SK-N-SH (cell line): ENCODE measurements at regions not wholly inside any gene's neighbourhood (a gene's known extent, or its start where the extent isn't known, plus 50 kb on each side); places are given as distances from the start of the nearest gene placed in this dataset.

Source experiments
- CTCF ChIA-PET: fragments of 300-600, 350-600 bp; formaldehyde crosslinking; extraction: SDS; loops from one replicate; lab custom pipeline; 2021; lab: Yijun Ruan, JAX
- POLR2A ChIA-PET: fragments of 350-600 bp; sonication (Branson Sonifier 250); formaldehyde crosslinking; extraction: SDS; loops from one replicate; lab custom pipeline; 2020; ENCODE audit warnings: antibody characterized with exemption, inconsistent platforms; lab: Yijun Ruan, JAX
- DNase-seq: peaks from one replicate; pipeline ENCODE4 v3.0.0; 2012
- H2AFZ ChIP-seq: fragments of 200-600 bp; sonication (generic); 2 replicates; pipeline ENCODE4 v1.8.1; 2016; ENCODE audit warnings: antibody characterized with exemption, mild to moderate bottlenecking, low read depth
- H3F3A ChIP-seq: fragments of 200-600 bp; sonication (generic); replicated peaks from 2 replicates; pipeline ENCODE3; 2016; ENCODE audit warnings: antibody characterized with exemption, mild to moderate bottlenecking; ENCODE audit not compliant: insufficient read depth
- H3K27ac ChIP-seq, 2 experiments: fragments of 200-500 bp in 1 of 2; fragments of 200-600 bp in 1 of 2; sonication (Bioruptor generic) in 1 of 2; sonication (generic), shearing (Covaris generic) in 1 of 2; 2 replicates each; pipeline versions ENCODE4 v1.5.1 to v1.6.1; 2014 to 2016; ENCODE audit warnings: low read depth in 2 of 2, inconsistent platforms in 1 of 2, low read length in 1 of 2, mild to moderate bottlenecking in 1 of 2, mixed read lengths in 1 of 2
- H3K27me3 ChIP-seq: fragments of 200-600 bp; sonication (generic), shearing (Covaris generic); 2 replicates; pipeline ENCODE4 v1.6.1; 2016; ENCODE audit warnings: mixed run types; ENCODE audit not compliant: insufficient read depth
- H3K36me3 ChIP-seq, 2 experiments: fragments of 200-500 bp in 1 of 2; fragments of 200-600 bp in 1 of 2; sonication (Bioruptor generic) in 1 of 2; sonication (generic) in 1 of 2; replicated peaks in 1 of 2; 2 replicates each; pipeline versions ENCODE3 to v1.5.1; 2014 to 2016; ENCODE audit warnings: low read length in 1 of 2, mild to moderate bottlenecking in 1 of 2; ENCODE audit not compliant: insufficient read depth in 2 of 2, control insufficient read depth in 1 of 2
- H3K4me1 ChIP-seq, 2 experiments: fragments of 200-500 bp in 1 of 2; fragments of 200-600 bp in 1 of 2; sonication (Bioruptor generic) in 1 of 2; sonication (generic), shearing (Covaris generic) in 1 of 2; 2 replicates each; pipeline versions ENCODE4 v1.5.1 to v1.6.1; 2014 to 2016; ENCODE audit warnings: low read depth in 1 of 2, low read length in 1 of 2, mixed run types in 1 of 2; ENCODE audit not compliant: insufficient read depth in 2 of 2, control insufficient read depth in 1 of 2
- H3K4me2 ChIP-seq: fragments of 200-600 bp; sonication (generic), shearing (Covaris generic); 2 replicates; pipeline ENCODE4 v1.6.1; 2017; ENCODE audit warnings: mixed run types
- H3K4me3 ChIP-seq, 2 experiments: fragments of 200-500 bp in 1 of 2; fragments of 200-600 bp in 1 of 2; sonication (Bioruptor generic) in 1 of 2; sonication (generic), shearing (Covaris generic) in 1 of 2; 2 replicates each; pipeline versions ENCODE4 v1.5.1 to v1.8.1; 2014 to 2016; ENCODE audit warnings: low read depth in 2 of 2, inconsistent platforms in 1 of 2, low read length in 1 of 2, mild to moderate bottlenecking in 1 of 2, mixed read lengths in 1 of 2, moderate library complexity in 1 of 2
- H3K79me2 ChIP-seq: fragments of 200-600 bp; sonication (generic); 2 replicates; pipeline ENCODE4 v1.8.1; 2017; ENCODE audit warnings: mild to moderate bottlenecking; ENCODE audit not compliant: insufficient read depth
- H3K9ac ChIP-seq: fragments of 200-600 bp; sonication (generic); 2 replicates; pipeline ENCODE4 v1.6.1; 2017; ENCODE audit warnings: mixed run types
- H3K9me2 ChIP-seq: fragments of 200-600 bp; sonication (generic); 2 replicates; pipeline ENCODE4 v1.6.1; 2017; ENCODE audit warnings: mixed run types
- H3K9me3 ChIP-seq: fragments of 200-600 bp; sonication (generic); 2 replicates; pipeline ENCODE4 v1.6.1; 2017; ENCODE audit warnings: mixed run types, mild to moderate bottlenecking, moderate library complexity
- H4K20me1 ChIP-seq: fragments of 200-600 bp; sonication (generic); 2 replicates; pipeline ENCODE4 v1.6.1; 2017; ENCODE audit warnings: mild to moderate bottlenecking, mixed run types; ENCODE audit not compliant: insufficient read depth
- EZH2phosphoT487 ChIP-seq: fragments of 200-600 bp; sonication (generic); IDR thresholded peaks from 2 replicates; pipeline ENCODE4 v1.6.1; 2017; ENCODE audit warnings: low read depth, mixed run types, mild to moderate bottlenecking, antibody characterized with exemption, moderate library complexity, borderline replicate concordance
- FOXJ3 ChIP-seq: sonication (generic); formaldehyde crosslinking; IDR thresholded peaks from 2 replicates; pipeline ENCODE4 v1.5.1; 2020; ENCODE audit warnings: mild to moderate bottlenecking, missing genetic modification reagents
- GABPA ChIP-seq: IDR thresholded peaks from 2 replicates; pipeline ENCODE4 v1.4.0; 2012; ENCODE audit warnings: low read depth, mild to moderate bottlenecking
- GATA2 ChIP-seq: sonication (generic); formaldehyde crosslinking; IDR thresholded peaks from 2 replicates; pipeline ENCODE4 v1.5.0; 2020; ENCODE audit warnings: mild to moderate bottlenecking, missing genetic modification reagents
- IRF3 ChIP-seq: fragments of 150-350 bp; IDR thresholded peaks from 2 replicates; pipeline ENCODE4 v1.6.1; 2016; ENCODE audit warnings: mild to moderate bottlenecking, low read depth, low read length
- JUND ChIP-seq: IDR thresholded peaks from 2 replicates; pipeline ENCODE4 v1.4.0; 2012
- MEF2A ChIP-seq: IDR thresholded peaks from 2 replicates; pipeline ENCODE4 v1.4.0; 2012; ENCODE audit warnings: low read depth, borderline replicate concordance
- MXI1 ChIP-seq: IDR thresholded peaks from 2 replicates; pipeline ENCODE4 v1.6.1; 2012; ENCODE audit warnings: mild to moderate bottlenecking, low read depth, low read length, improper control_type of control experiment
- NRF1 ChIP-seq: IDR thresholded peaks from 2 replicates; pipeline ENCODE4 v1.6.1; 2012; ENCODE audit warnings: low read depth, mild to moderate bottlenecking, low read length
- PBX3 ChIP-seq: IDR thresholded peaks from 2 replicates; pipeline ENCODE4; 2012
- POLR2AphosphoS5 ChIP-seq: IDR thresholded peaks from 2 replicates; pipeline ENCODE4 v1.6.1; 2012; ENCODE audit warnings: low read depth, low read length
- RAD21 ChIP-seq: IDR thresholded peaks from 2 replicates; pipeline ENCODE4 v1.6.1; 2012; ENCODE audit warnings: mild to moderate bottlenecking, low read length
- RCOR1 ChIP-seq: fragments of 150-350 bp; IDR thresholded peaks from 2 replicates; pipeline ENCODE4 v1.6.1; 2017; ENCODE audit warnings: antibody characterized with exemption, low read length
- RXRA ChIP-seq: IDR thresholded peaks from 2 replicates; pipeline ENCODE4 v1.4.0; 2012; ENCODE audit warnings: low read depth, mild to moderate bottlenecking, borderline replicate concordance
- SMC3 ChIP-seq: IDR thresholded peaks from 2 replicates; pipeline ENCODE4 v1.6.1; 2012; ENCODE audit warnings: low read depth, low read length, improper control_type of control experiment
- TCF12 ChIP-seq: IDR thresholded peaks from 2 replicates; pipeline ENCODE4 v1.4.0; 2012
- TEAD4 ChIP-seq: IDR thresholded peaks from 2 replicates; pipeline ENCODE4 v1.4.0; 2012; ENCODE audit warnings: mild to moderate bottlenecking, borderline replicate concordance; ENCODE audit not compliant: insufficient read depth
- YY1 ChIP-seq: IDR thresholded peaks from 2 replicates; pipeline ENCODE4 v1.4.0; 2012; ENCODE audit warnings: low read depth, mild to moderate bottlenecking
- WGBS: methylation state at CpG from one replicate; pipeline ENCODE4 v1.1.6; 2017; ENCODE audit warnings: low lambda C conversion rate; 5-methylcytosine and 5-hydroxymethylcytosine counted together
- TF ChIP-seq, protein P1 (sequence below): fragments of 150-350 bp; IDR thresholded peaks from 2 replicates; pipeline ENCODE4 v1.6.1; 2017; ENCODE audit warnings: antibody characterized with exemption, low read length, low read depth, borderline replicate concordance

GRCh38 chr5:126686451-126687126, 85.8 kb downstream of the PHAX start:
- no peak overlapping the region for H3K9ac ChIP-seq
- no peaks in the 10 kb centered on the region for H3K9me2 ChIP-seq
- no peaks in the 10 kb centered on the region for H3K27me3 ChIP-seq
- TF ChIP-seq NRF1 (no peak), JUND (no peak), IRF3 (no peak), RAD21 (no peak), RXRA (no peak), MXI1 (no peak), GABPA (no peak), RCOR1 (no peak), MEF2A (no peak), FOXJ3 (CRISPR knock-in tag) (no peak), PBX3 (no peak), TCF12 (no peak), SMC3 (no peak), POLR2AphosphoS5 (no peak), YY1 (no peak)
- TF ChIP-seq, protein P1, sequence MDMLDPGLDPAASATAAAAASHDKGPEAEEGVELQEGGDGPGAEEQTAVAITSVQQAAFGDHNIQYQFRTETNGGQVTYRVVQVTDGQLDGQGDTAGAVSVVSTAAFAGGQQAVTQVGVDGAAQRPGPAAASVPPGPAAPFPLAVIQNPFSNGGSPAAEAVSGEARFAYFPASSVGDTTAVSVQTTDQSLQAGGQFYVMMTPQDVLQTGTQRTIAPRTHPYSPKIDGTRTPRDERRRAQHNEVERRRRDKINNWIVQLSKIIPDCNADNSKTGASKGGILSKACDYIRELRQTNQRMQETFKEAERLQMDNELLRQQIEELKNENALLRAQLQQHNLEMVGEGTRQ, result no peak
- WGBS, result no CpG with 5 or more reads among the region's 1 CpG
- H3K79me2 ChIP-seq, result no peaks in the 10 kb centered on the region
- H3F3A ChIP-seq, result peaks cover 4% of the 10 kb centered on the region
- peaks cover 0 to 5% of the 10 kb centered on the region in 2 experiments; a peak in 1 of 4 replicates for H3K4me1 ChIP-seq
- CTCF ChIA-PET, result interaction anchor here (0.9 to 2.0 kb wide), 4 partner anchors 9 to 94 kb away, joined by 3 to 6 read pairs (median 4); no protein-coding TSS in a partner anchor
- H3K4me2 ChIP-seq, result no peak overlapping the region
- DNase-seq, result no peak
- no peak overlapping the region for H2AFZ ChIP-seq
- H4K20me1 ChIP-seq, result no peaks in the 10 kb centered on the region
- POLR2A ChIA-PET, result no interaction called here
- no peaks in the 10 kb centered on the region for H3K36me3 ChIP-seq
- no peak overlapping the region for H3K27ac ChIP-seq
- no peaks in the 10 kb centered on the region for H3K9me3 ChIP-seq
- no peak overlapping the region for H3K4me3 ChIP-seq

DNA sequence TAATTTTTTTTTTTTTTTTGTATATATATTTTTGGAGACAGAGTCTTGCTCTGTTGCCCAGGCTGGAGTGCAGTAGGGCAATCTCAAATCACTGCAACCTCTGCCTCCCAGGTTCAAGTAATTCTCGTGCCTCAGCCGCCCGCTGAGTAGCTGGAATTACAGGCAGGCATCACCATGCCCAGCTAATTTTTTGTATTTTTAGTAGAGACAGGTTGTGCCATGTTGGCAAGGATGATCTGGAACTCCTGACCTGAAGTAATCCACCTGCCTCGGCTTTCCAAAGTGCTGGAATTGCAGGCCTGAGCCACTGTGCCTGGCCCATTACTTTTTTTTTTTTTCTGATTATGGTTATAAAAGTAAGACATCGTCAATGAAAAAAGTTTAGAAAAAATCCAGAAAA, 84.0 kb upstream of the LMNB1 start:
- TF ChIP-seq GATA2 (CRISPR knock-in tag) (no peak), PBX3 (no peak), MEF2A (no peak), EZH2phosphoT487 (no peak), TEAD4 (no peak)
- no peak overlapping the region for H3K4me2 ChIP-seq
- no peaks in the 10 kb centered on the region for H3K27me3 ChIP-seq
- no peak overlapping the region for H3K27ac ChIP-seq
- no peaks in the 10 kb centered on the region for H3K9me3 ChIP-seq
- H3K36me3 ChIP-seq, result no peaks in the 10 kb centered on the region
- H3K9ac ChIP-seq, result no peak overlapping the region
- 91% methylated on average over 5 of the region's 5 CpGs for WGBS
- H4K20me1 ChIP-seq, result no peaks in the 10 kb centered on the region
- no peaks in the 10 kb centered on the region for H3F3A ChIP-seq
- H3K79me2 ChIP-seq, result no peaks in the 10 kb centered on the region
- H3K4me3 ChIP-seq, result no peak overlapping the region
- POLR2A ChIA-PET, result no interaction called here
- no peak for DNase-seq
- CTCF ChIA-PET, result interaction anchor here (1.5 kb wide), 1 partner anchor 800 kb away, joined by 3 read pairs; no protein-coding TSS in a partner anchor
- H3K9me2 ChIP-seq, result no peaks in the 10 kb centered on the region
- no peak overlapping the region for H2AFZ ChIP-seq
- H3K4me1 ChIP-seq, result no peaks in the 10 kb centered on the region
